ENCODE measurements at regions not wholly inside any gene's neighbourhood (a gene's known extent, or its start where the extent isn't known, plus 50 kb on each side); places are given as distances from the start of the nearest gene placed in this dataset.

DNA sequence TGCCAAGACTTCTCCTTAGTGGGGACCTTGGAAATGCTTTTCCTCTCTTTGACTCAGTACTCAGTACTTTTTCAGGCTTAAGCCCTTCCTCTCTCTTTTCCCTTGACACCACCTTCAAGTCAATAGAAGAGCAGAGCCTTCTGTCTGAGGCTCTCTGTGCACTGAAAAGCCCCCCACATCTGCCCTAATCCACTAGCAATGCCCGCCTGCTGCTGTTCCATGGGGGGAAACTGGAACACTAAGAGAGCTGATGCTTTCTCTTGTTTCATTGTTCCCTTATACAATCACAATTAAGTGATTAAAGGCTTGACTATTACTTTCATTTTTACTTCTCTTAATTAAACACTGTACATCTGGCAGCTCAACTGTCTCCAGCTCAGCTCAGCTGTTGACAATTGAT lies 254.5 kb downstream of the SLITRK6 start:
- peaks cover 0 to 23% (median 4%) of the 10 kb centered on the region in 11 donors for H3K9me3 ChIP-seq
- no peaks in the 10 kb centered on the region for H3K36me3 ChIP-seq
- TF ChIP-seq, protein P1, sequence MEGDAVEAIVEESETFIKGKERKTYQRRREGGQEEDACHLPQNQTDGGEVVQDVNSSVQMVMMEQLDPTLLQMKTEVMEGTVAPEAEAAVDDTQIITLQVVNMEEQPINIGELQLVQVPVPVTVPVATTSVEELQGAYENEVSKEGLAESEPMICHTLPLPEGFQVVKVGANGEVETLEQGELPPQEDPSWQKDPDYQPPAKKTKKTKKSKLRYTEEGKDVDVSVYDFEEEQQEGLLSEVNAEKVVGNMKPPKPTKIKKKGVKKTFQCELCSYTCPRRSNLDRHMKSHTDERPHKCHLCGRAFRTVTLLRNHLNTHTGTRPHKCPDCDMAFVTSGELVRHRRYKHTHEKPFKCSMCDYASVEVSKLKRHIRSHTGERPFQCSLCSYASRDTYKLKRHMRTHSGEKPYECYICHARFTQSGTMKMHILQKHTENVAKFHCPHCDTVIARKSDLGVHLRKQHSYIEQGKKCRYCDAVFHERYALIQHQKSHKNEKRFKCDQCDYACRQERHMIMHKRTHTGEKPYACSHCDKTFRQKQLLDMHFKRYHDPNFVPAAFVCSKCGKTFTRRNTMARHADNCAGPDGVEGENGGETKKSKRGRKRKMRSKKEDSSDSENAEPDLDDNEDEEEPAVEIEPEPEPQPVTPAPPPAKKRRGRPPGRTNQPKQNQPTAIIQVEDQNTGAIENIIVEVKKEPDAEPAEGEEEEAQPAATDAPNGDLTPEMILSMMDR (IDR thresholded peaks at IDR 0.05): no peak
- WGBS, 2 donors: 78 to 90% methylated on average over 1 of the region's 1 CpG
- no peak overlapping the region for H3K4me3 ChIP-seq
- ATAC-seq: no peak
- no peaks in the 10 kb centered on the region for H3K4me1 ChIP-seq
- no peak overlapping the region for H3K27ac ChIP-seq
- DNase-seq: no peak
- intact Hi-C loops (cut with DNase I): no loop called here
- no peaks in the 10 kb centered on the region for H3K27me3 ChIP-seq

DNA sequence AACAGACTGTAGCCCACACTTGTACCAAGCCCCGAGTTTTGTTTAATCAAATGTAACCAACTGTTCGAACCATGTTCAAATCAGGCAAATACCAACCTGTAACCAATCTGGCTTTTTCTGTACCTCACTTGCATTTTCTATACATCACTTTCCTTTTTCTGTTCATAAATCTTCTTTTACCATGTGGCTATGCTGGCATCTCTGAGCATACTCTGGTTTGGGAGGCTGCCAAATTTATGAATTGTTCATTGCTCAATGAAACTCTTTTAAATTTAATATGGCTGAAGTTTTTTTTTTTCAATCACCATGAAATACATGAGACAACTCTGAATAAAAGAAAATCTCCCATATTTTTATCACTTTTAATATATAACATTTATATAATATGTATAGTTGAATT lies 256.1 kb downstream of the SLITRK6 start:
- 79 to 88% methylated on average over 2 of the region's 2 CpGs for WGBS, 2 donors

GRCh38 chr13:85541476-85541875 lies 257.7 kb downstream of the SLITRK6 start:
- intact Hi-C loops (cut with DNase I): no loop called here
- H3K36me3 ChIP-seq: no peaks in the 10 kb centered on the region
- peaks cover 0 to 3% (median 0%) of the 10 kb centered on the region in 11 donors for H3K9me3 ChIP-seq
- TF ChIP-seq, protein P1 (IDR thresholded peaks at IDR 0.05): no peak
- no peaks in the 10 kb centered on the region for H3K27me3 ChIP-seq
- WGBS, 2 donors: 77 to 78% methylated on average over 2 of the region's 2 CpGs
- no peak overlapping the region for H3K27ac ChIP-seq
- H3K4me1 ChIP-seq: no peaks in the 10 kb centered on the region
- no peak overlapping the region for H3K4me3 ChIP-seq
- ATAC-seq: no peak
- no peak for DNase-seq

More for the DNA sequence above, 256.1 kb downstream of the SLITRK6 start:
- Histone ChIP-seq H3K4me1 (no peaks in the 10 kb centered on the region), H3K27ac (no peak overlapping the region), H3K36me3 (no peaks in the 10 kb centered on the region), H3K9me3 (peaks cover 0 to 8% (median 0%) of the 10 kb centered on the region in 11 donors), H3K27me3 (no peaks in the 10 kb centered on the region), H3K4me3 (no peak overlapping the region)
- DNase-seq (no peak), ATAC-seq (no peak)
- TF ChIP-seq, protein P1 (IDR thresholded peaks at IDR 0.05): no peak
- intact Hi-C loops (cut with DNase I): no loop called here

DNA sequence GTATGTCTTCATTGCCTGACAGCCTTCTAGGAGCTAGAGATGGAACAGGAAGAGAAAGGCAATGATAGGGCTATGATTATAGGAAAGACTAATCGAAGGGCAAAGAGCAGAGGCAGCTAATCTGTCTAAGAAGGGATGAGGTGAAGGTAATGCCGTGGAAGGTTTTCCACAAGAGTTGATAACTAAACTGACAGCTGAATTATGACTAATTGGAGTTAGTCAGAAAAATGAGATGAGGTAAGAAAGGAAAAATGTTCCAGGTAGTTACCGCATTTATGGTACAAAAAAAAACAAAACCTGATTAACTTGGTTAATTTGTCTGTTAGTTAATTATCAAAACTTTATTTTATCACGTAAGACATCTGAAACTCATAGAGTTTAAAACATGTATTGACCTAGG lies 260.3 kb downstream of the SLITRK6 start:
- Histone ChIP-seq H3K4me1 (no peaks in the 10 kb centered on the region), H3K36me3 (no peaks in the 10 kb centered on the region), H3K27ac (no peak overlapping the region), H3K9me3 (no peaks in the 10 kb centered on the region), H3K27me3 (no peaks in the 10 kb centered on the region), H3K4me3 (no peak overlapping the region)
- TF ChIP-seq, protein P1 (IDR thresholded peaks at IDR 0.05): no peak
- ATAC-seq: no peak
- intact Hi-C loops (cut with DNase I): no loop called here
- 83 to 86% methylated on average over 4 of the region's 4 CpGs for WGBS, 2 donors
- DNase-seq: no peak
